ENCODE measurements at regions not wholly inside any gene's neighbourhood (a gene's known extent, or its start where the extent isn't known, plus 50 kb on each side); places are given as distances from the start of the nearest gene placed in this dataset.

GRCh38 chr1:106494646-106495045, 561.8 kb upstream of the PRMT6 start:
- no peak for DNase-seq

DNA sequence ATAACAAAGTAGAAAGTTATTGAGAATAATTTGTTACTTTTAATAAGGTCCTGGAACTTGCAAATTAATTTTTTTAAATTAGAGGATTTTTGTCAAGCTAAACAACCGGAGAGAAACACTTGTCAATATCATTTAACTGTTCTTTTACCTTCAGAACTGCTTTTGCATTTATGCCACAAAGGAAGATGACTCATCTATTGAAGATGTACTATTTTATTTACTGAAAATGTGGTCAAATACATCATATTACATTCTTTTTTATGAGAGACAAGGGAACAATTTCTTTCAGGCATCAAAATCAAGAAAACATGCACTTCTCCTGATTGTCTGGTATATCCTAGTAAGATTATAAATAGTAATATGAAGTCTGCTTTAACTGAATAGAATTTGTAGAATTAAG, 558.2 kb upstream of the PRMT6 start:
- no peak for DNase-seq

- DNase-seq: no peak
Observed at GRCh38 chr1:106502659-106503058, 553.8 kb upstream of the PRMT6 start.

DNA sequence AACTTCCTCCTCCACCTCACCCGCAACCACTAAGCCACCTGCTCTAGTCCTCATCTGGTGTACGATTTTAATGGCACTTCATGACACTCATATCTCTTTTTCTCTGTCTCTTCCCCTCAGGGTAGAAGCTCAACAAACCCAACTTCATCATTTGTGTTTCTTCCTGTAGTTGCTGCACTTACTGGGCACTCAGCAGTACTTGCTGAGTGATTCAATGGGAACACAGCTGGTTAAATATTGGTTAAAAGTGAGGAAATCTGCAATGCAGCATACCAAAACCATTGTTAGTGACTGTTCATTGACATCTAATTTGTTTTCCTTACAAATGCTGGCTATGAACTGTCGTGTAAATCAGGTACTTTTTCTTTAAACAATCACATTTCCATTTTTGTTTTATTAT, 541.1 kb upstream of the PRMT6 start:
- DNase-seq: no peak

DNA sequence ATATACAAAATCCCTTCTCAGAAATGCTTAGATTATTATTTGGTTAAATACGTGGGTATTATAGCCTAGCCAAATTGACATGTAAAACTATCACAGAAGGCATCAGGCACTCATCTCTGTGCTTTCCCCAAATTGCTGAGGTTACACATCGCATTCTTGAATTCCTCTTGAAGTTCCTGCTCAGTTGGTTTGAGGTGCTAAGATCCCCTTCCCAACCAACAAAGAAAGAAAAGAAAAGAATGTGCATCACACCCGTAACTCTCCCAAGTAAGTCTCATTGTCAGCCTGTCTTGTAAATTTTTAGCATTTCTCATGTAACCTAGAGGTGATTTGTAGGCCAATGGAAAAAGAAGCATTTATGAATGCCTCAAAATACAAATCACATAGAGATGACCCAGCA, 539.2 kb upstream of the PRMT6 start:
- DNase-seq: no peak

- no peak for DNase-seq
Observed at GRCh38 chr1:106523497-106523896, 533.0 kb upstream of the PRMT6 start.

- DNase-seq: no peak
Observed at GRCh38 chr1:106524631-106525030, 531.8 kb upstream of the PRMT6 start.

GRCh38 chr1:106526650-106527049, 529.8 kb upstream of the PRMT6 start:
- DNase-seq: no peak

GRCh38 chr1:106534612-106535011, 521.9 kb upstream of the PRMT6 start:
- no peak for DNase-seq

DNA sequence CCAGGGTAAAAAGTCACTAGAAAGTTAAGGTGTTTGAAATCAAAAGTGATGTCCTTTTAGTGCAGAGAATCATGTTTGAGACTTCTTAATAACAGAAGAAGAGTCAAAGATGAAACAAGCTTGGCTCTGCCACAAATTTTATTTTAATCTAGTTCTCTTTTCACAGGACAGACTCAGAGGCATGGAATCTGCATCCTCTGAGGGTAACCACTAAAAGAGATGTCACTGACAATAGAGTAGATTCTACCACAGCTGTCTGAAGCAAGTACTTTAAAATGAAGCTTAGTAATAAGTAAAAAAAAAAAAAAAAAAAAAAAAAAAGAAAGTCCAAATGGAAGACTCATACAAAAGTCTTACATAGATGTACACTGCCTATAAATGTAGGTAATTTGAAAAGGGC, 519.7 kb upstream of the PRMT6 start:
- no peak for DNase-seq

- no peak for DNase-seq
Observed at GRCh38 chr1:106548726-106549125, 507.7 kb upstream of the PRMT6 start.

DNA sequence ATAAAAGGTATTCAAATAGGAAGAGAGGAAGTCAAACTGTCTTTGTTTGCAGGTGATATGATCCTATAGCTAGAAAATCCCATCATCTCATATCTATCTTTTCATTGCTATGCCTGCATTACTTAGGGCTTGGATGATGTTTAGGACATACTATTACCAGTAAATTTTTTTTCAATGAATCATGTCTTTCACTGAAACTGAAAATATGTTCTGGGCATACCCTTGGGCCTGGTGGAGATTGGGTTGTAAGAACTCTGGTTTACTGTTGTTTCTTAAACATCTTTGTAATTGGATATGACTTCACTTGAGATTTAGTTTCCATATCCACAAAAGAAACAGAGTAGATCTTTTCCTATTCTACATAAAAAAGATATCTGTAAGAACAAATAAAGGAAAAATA, 502.2 kb upstream of the PRMT6 start:
- no peak for DNase-seq

- DNase-seq: no peak
Observed at GRCh38 chr1:106555571-106555970, 500.9 kb upstream of the PRMT6 start.

- no peak for DNase-seq
Observed at GRCh38 chr1:106564192-106564591, 492.3 kb upstream of the PRMT6 start.

DNA sequence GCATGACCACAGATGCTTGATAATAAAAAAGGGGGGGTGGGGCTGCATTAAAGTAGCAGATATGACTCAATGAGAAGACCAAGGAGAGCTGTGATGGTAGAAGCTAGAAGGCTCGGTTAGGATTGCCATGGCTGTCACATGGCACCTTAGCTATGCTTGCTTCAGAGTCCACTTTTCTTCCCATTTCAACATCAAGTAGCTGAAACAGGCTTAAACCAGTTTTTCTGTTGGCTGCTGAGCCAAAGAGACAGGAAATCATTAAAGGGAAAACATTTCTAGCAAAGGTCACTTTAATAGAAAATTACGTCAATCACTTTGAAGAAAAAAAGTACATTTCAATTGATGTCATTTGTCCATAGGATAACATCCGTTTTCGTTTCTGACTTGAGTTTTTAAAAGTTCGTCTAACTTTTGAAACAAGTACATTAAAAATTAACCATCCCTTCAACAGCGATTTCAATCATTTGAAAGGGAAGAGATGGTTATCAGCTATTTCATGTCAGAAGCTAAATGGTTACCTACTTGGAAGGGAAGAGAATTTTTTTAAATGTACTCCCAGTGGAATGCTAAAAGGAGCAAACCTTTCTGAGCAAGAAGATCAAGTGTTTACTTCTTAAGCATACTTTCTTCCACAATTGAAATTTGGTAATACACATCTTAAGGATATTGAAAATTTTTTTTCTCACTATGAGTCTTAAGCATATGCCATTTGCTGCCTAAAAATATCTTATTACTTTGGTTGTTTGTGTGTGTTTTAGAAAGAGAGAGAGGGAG, 488.1 kb upstream of the PRMT6 start:
- DNase-seq: no peak

- DNase-seq: no peak
Observed at GRCh38 chr1:106571109-106571508, 485.4 kb upstream of the PRMT6 start.

GRCh38 chr1:106584107-106584506, 472.4 kb upstream of the PRMT6 start:
- DNase-seq: no peak

- DNase-seq: no peak
Observed at GRCh38 chr1:106584676-106585075, 471.8 kb upstream of the PRMT6 start.

DNA sequence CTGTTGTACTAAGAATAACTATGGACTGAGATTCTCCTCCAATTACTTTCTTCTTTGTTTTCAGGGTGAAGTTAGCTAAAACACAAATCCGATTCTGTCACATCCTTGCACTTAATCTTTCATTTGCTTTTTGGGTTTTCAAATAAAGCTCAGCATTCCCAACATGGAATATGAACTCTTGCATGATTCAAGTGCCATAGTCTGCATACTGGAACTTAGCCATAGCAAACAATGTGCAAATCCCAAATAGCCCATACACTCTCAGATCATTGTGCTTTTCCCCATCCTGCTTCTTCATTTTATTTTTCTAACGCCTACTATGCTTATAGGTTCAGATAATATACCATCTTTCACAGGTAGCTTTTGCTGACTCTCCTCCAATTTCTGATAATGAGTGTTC, 455.8 kb upstream of the PRMT6 start:
- DNase-seq: no peak

DNA sequence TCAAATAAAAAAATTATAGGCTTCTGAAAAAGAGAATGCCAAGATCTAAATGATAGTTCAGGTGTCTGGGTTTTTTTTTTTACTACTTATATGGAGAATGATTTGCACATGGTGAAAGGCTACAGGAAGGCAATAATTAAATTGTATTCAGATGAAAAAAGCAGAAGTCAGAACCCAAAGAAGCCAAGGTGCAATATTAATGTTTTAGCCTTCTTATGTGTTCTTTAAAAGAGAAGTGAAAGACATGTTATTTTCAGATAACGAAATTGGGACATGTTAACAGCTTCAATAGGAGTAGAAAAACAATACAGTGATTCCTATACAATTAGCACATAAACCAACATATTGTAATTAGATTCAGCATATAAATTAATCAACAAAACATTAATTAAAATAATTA, 452.9 kb upstream of the PRMT6 start:
- DNase-seq: no peak

DNA sequence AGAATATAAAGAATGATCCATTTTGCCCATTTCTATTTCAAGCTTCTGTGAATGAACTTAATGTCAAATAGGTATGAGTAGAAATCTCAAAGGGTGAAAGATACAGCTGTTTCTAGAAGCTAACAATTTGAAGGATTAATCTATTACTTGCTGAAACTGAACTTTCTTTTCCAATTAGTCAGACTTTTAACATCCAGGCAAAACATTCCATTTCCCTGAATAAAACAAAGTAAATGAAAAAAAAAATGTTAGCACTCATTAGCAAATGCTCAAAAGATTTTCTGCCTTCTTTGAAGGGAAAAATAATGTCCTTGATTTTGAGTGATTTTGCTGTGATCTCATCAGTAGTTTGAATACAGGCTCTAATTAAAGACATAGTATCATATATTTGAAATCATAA, 447.6 kb upstream of the PRMT6 start:
- DNase-seq: no peak

DNA sequence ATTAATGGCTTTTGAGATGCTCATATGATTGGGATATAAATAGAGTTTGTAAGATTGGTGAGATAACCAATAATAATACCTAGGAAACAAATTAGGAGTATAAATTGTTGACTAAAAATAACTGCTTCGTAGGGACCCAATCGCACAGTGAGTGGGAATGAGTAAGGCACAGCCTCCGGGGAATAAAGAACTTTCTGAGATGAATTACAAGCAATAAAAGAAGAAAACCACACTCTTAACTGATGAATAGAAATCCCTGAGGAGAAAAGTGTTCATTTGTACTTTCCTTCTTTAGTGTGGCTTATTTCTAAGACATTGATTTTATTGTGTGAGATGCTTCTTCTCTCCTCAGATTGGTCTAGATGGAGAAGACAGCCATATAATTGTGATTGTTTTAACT, 443.4 kb upstream of the PRMT6 start:
- no peak for DNase-seq

DNA sequence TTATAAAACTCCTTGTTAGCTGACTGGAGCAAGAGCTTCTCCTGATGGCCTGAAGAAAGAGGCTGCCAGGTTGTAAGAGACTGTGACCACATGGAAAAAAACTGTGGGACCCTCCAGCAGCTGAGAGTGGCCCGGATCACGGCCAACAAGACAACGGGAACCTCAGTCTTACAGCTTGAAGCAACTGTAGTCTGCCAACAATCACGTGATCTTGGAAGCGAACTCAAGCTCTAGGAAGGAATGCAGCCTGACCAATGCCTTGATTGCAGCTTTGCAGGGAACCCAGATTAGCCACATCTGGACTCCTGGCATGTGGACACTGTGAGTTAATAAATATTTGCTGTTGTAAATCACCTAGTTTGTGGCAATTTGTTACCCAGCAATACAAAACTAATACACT, 442.6 kb upstream of the PRMT6 start:
- DNase-seq: no peak

GRCh38 chr1:106615473-106615872, 441.0 kb upstream of the PRMT6 start:
- no peak for DNase-seq
